HG02943 (cell line): ENCODE measurements at regions not wholly inside any gene's neighbourhood (a gene's known extent, or its start where the extent isn't known, plus 50 kb on each side); places are given as distances from the start of the nearest gene placed in this dataset.

Source experiments
- ATAC-seq: cut with Tn5 transposase; IDR thresholded peaks from one replicate; pipeline ENCODE4 v1.9.1; 2021; ENCODE audit warnings: mild to moderate bottlenecking, low read depth, moderate library complexity; ENCODE audit not compliant: unreplicated experiment

GRCh38 chr5:109533751-109534272 is 124.0 kb upstream of the PJA2 start:
- no peak for ATAC-seq

- no peak for ATAC-seq
These were observed 123.1 kb upstream of the PJA2 start for GRCh38 chr5:109532773-109533364.

- ATAC-seq = no peak
These were observed 121.5 kb upstream of the PJA2 start for GRCh38 chr5:109531262-109531661.

- no peak for ATAC-seq
These were observed 120.2 kb upstream of the PJA2 start for GRCh38 chr5:109529987-109530386.

- ATAC-seq = no peak
These were observed 119.7 kb upstream of the PJA2 start for GRCh38 chr5:109529520-109529919.

- no peak for ATAC-seq
These were observed 114.8 kb upstream of the PJA2 start for GRCh38 chr5:109524555-109524954.

- no peak for ATAC-seq
These were observed 114.3 kb upstream of the PJA2 start for GRCh38 chr5:109524026-109524425.

- no peak for ATAC-seq
These were observed 112.6 kb upstream of the PJA2 start for GRCh38 chr5:109522404-109522803.

- no peak for ATAC-seq
These were observed 109.6 kb upstream of the PJA2 start for GRCh38 chr5:109519416-109519815.

GRCh38 chr5:109516390-109516789 is 106.6 kb upstream of the PJA2 start:
- ATAC-seq = no peak

- ATAC-seq = no peak
These were observed 102.4 kb upstream of the PJA2 start for GRCh38 chr5:109511980-109512734.

- no peak for ATAC-seq
These were observed 96.8 kb upstream of the PJA2 start for GRCh38 chr5:109506556-109506955.

- no peak for ATAC-seq
These were observed 86.3 kb upstream of the PJA2 start for GRCh38 chr5:109496112-109496511.

GRCh38 chr5:109487753-109488420 is 78.1 kb upstream of the PJA2 start:
- no peak for ATAC-seq

GRCh38 chr5:109486200-109486804 is 76.5 kb upstream of the PJA2 start:
- ATAC-seq = no peak

GRCh38 chr5:109485030-109485429 is 75.3 kb upstream of the PJA2 start:
- no peak for ATAC-seq

- ATAC-seq = no peak
These were observed 74.8 kb upstream of the PJA2 start for GRCh38 chr5:109484597-109484996.

GRCh38 chr5:109483395-109483971 is 73.7 kb upstream of the PJA2 start:
- ATAC-seq = no peak

- ATAC-seq = no peak
These were observed 73.0 kb upstream of the PJA2 start for GRCh38 chr5:109482748-109483147.

- ATAC-seq = no peak
These were observed 69.6 kb upstream of the PJA2 start for GRCh38 chr5:109479260-109479860.
